Activated T-helper 1 cell treated with anti-CD3 and anti-CD28 coated beads, Interleukin-2, amount 50 U/mL, for 16 hours (primary cell): ENCODE measurements at regions not wholly inside any gene's neighbourhood (a gene's known extent, or its start where the extent isn't known, plus 50 kb on each side); places are given as distances from the start of the nearest gene placed in this dataset.

Experiments
- DNase-seq, 2 donors: peaks; one replicate each; pipeline ENCODE4 v3.0.0-alpha.2; 2020; ENCODE audit warnings: low read depth in 1 of 2, low spot score in 1 of 2

DNA sequence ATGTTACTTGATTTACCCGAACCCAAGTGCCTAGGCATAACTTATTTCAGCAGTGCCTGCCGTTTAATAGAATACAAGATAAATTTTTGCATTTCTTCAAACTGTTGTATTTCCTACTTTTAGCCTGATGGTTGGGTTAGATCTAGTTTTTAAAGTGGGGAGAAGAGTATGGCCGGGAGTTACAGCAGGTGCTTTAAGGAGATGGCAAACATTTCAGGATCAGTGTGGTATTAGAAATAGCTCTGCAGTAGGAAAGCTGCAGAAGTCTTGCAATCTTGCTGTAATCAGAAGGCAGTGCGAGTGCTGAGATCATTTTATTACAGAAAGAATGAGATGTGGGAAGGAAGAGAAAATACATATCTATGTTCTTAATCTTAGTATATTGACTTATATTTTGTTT is 977.8 kb upstream of the TENM3 start:
- DNase-seq = no peak

DNA sequence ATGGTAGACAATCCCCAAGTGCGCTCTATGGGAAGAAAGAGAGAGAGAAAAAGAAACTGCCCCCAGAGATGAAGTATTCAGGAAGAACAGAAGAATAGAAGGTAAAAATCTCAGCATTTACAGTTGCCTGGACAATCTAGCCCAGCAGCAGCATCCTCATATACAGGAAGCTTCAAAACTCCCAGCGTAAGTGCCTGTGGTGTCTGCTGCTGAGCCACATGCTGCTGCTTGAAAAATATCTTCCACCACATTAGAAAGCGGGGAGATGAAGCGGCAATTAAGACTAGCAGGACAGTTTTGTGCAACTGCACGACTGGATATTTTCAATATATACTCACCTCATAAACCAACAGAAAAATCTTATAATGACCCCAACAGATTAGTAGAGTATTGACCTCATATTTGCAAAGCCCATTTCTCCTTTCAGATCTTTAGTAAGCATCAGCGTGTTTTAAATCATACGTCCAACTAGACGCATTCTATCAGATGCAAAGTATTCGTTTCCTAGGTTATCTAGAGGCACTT is 972.0 kb upstream of the TENM3 start:
- no peak for DNase-seq

DNA sequence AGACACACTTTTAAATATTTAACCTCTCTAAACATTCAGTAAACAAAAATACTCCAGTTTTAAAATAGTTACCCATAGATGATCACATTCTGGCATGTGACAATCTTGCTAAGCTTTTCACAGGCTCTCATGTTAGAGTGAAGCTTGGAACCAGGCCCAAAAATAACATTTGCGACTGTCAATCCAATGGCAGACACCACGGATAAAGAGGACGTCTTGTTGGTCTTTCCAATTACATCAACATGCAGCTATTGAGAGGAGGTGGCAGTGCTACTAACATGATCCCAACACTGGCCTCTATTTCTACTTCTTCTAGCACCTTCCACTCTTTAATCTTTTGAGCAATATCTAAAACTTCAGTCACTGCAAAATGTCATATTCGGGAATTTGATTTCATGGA is 970.8 kb upstream of the TENM3 start:
- DNase-seq = no peak

DNA sequence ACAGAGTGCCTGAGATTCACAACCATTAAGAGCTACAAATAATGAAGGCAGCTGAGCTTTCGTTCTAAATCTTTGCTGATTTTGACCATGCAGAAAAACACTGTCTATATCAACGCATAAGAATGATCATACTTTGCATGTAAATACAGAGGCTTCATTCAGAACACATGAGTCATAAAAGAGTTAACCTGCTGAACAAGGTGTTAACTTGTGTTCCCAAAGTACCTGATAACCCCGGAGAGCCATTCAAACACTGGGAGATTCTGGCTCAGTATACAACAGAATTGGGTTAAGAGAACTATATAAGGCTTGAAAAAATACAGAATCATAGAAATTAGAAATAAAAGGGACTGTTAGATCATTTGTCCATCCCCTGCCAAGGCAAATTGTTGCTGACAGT is 964.3 kb upstream of the TENM3 start:
- DNase-seq = no peak

DNA sequence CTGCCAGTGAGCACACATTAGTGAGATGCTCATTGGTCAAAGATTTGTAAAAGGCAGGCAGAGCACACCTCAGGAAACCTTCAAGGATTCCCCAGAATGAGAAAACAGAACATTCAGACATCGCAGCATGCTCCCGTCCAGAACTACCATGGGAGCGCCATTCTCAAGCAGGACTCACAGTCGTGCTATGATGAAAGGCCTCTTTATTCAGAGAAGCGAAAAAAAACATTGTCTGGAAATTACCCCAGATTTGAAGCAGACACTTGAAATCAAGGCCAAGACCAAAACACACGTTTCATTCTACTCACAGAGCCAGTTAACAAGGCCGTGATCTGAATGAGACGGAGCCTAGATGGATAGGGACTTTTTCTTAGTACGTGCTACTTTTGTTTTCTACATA is 961.8 kb upstream of the TENM3 start:
- DNase-seq = no peak

DNA sequence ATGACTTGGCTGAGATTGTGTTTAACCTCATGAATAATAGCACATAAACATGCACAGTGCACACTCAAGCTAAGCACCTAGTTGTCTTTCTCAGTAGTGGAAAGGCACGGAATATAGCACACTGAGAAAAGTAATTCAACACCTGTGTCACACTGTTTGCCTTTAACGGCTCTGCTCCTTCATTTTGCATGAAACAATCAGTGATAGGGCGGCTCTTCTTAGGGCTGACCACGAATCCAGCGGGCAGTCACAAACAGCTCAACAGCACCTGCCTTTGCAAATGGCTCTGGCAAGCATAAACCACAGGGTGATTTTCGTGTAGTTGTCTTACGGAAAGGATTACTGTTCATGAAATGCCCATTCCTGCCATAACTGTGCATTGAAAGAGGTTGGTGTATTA is 954.0 kb upstream of the TENM3 start:
- DNase-seq = no peak

DNA sequence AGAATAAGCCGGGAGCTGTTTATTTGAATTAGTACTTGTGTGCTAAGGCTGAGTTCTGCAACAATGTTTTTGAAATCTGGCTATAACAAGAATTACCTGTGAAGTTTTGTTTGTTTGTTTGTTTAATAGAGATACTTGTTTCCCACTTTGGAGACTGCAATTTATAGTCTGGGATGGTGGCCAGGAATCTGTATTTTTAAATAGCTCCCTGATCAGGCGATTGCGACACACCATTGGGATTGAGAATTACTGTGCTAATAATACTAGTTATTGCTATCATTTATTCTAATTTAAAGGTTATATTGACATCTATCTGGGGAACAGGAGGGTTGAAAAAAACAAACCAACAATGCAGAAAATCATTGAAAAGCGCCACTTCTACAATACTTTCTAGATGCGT is 951.6 kb upstream of the TENM3 start:
- DNase-seq = no peak

DNA sequence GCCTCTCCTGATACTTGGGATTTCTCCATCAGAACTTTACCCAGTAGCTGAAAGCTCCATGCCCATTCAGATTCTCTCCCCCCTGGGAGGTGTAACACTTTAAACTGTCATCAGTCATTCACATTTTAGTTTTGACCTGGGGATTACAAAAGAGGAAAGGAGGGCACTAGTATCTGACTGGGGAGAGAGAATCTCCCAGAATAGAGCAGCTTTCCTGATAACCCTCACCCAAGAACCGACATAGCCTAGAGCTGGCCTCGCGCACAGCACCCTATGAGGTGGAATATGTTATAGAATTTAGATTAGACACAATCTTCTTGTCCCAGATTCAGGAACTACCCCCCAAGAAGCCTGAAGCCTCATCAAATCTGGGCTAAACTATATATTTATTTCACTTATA is 950.2 kb upstream of the TENM3 start:
- DNase-seq = no peak

DNA sequence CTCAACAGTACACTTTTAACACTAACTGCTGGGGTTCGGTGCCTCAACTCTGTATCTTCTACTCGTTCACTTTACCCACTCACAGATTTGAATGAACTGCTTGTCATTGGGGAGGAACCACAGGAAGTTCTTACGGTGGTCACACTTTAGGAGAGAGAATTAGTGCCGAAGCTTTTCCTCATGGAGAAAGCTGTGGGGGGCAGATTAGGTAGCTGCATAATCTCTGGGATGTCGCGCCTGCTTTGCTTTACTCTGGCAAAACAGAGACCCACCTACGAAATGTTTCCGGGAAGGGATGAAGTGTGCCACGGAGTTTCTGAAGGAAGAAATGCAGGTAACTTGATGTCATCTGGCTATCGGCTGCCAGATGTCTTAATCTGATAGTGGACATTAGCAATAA is 949.7 kb upstream of the TENM3 start:
- no peak for DNase-seq

DNA sequence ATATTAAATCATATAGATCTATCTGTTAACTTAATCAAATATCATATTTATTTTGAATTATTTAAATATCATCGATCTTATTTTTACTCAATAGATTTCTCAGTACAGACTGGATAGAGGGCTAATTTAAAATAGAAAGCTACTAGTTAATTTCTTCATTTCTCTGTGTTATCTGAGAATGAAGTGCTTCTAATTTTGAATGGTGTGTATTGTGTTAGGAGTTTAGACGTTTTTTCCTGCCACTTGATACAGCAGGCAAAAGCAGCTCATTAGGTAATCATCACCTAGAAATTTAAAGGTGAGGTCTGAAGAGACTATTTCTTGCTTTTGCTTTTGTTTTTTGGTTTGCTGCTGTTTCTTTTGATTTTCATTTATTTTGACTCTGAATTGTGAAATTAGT is 948.8 kb upstream of the TENM3 start:
- no peak for DNase-seq

DNA sequence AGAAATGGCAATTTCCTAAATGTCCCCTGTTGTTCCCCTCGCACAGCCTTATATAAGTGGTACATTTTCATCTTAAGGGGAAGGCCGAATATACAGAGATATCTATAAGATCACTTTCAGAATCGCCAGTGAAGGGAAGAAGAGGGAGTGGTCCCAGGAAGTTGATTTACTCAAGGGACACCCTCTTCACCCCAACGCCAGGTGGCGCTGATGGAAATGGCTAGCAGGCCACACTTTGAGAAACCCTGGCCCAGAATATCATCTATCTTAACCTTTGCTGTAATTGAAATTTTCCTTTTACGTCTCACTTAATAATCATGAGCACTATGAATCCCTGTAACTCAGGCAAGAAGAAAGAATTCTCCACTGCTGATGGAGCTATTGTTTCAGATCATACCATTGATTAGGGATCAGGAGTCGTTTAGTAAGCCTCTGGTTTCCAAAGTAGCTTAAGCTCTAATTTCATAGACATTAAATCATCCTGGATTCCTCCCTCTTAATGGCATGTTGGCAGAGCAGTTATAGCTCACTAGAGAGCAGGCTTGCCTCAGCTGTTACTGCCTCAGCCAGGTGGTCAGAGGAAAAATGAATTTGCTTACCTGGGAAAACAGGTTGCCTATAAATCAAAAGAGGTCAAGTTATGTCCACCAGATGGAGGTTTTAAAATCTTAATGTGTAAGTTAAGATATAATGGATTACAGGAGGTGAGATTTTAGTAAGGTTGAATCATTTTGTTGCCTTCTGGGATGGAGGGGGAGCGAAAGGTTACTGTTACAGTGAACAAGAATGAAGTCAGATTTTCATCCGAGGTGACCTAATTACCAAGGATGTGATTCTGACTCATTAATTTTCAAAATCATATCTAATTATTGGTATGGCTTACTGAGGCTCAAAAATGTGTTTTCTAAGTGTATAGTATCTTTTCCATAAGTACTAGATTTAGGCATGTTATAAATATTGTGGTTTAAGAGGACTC is 941.2 kb upstream of the TENM3 start:
- no peak for DNase-seq

DNA sequence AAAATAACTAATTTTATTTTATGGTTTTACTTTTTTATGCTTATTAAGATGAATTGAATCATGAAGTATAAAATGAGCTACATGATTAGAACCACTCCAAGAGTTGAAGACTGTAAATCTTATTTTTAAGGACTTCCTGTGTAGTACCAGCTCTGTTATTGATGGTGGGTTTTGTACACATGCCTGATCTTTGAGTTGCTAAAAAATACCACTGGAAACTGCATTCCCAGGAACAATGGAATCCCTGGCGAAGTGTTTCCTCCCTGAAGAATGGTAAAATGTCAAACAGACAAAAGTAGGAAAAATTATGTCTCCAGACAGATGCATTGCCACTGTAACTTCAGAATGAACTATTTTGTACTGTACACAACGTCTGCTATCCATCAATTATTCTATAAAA is 935.4 kb upstream of the TENM3 start:
- DNase-seq = no peak

DNA sequence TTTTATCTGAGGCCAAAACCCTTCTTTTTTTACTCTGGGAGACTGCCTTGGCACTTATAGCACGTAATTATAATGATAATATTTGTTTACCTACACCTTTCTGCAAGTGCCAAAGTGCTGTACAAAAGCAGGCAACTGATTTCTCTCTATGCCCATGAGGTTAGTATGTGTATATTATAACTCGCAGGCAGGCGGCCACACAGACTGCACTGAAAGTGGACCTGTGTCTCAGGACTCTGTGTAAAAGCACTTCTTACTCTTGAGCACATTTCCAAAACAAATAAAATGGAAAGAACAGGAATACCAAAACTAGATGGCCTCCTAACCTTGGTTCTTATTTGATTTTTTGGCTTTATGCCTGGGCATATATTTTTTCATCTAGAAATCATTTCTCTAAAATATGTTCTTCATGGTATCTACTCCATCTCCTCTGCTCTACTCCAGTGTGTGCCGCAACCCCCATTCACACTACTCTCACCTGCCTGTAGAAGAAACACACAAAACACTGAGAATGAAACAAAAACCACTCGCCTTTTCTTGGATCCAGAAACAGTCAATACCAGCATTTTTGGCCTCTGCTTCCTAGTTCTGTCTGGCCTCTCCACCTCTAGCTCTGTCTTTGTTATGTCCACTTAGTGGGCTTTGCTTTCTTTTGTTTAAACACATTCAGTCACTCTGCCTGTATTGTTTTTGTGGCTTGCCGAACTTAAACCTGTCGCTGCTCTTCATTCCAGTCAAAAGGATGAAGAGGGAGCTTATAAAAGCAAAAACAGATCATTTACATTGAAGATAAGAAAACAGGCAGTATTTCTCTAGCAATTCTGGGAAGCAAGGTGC is 934.5 kb upstream of the TENM3 start:
- no peak for DNase-seq

DNA sequence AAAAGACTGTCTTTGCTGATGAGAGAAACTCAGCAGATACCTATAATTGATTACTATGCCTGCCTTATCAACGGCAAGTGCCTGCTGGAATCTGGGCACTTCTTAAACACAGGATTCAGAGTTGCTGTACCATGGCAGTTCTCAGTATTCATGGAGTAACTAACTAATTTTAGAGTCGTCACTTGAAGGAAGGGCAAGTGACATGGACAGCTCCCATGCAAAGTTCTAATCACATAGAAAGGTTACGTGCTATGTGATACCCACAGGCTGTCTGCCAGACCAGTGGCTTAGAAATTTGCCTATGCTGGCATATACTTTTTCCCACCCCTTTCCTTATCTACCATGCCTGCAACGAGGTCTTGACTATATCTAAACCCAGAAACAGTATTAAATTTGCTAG is 931.1 kb upstream of the TENM3 start:
- DNase-seq = no peak

DNA sequence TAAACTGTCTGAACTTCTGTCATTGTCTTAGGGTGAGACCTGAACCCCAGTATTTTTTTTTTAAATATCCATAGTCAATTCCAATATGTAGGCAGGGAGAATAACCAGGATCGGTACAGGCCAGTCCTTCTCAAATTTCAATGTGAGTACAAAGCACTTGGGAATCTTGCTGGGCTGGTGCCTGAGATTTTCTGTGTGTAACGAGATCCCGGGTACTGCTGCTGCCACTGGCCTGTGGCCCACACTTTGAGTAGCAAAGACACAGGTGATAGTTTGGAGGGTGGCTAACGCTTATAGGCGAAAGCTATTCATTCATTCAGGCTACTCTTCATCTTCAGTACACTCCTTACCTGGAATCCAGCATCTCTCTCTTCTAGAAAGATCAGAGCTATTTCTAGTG is 923.6 kb upstream of the TENM3 start:
- DNase-seq = no peak

DNA sequence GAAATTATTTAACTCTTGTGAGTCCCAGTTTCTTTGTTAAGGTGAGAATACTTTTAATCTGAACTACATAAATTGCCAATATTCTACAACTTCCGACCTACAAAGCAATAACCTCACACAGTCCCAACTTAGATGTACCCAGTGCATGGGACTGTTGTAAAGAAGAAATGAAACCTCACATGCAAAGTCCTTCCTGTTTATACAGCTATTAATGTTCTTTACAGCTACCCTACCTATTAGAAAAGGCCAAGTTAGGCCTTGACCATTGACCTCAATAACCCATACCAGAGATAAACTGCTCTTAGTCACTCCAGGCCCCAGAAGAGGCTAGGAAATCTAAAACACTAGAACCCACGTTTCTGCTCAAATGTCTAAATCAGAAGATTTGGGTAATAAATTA is 920.1 kb upstream of the TENM3 start:
- no peak for DNase-seq

DNA sequence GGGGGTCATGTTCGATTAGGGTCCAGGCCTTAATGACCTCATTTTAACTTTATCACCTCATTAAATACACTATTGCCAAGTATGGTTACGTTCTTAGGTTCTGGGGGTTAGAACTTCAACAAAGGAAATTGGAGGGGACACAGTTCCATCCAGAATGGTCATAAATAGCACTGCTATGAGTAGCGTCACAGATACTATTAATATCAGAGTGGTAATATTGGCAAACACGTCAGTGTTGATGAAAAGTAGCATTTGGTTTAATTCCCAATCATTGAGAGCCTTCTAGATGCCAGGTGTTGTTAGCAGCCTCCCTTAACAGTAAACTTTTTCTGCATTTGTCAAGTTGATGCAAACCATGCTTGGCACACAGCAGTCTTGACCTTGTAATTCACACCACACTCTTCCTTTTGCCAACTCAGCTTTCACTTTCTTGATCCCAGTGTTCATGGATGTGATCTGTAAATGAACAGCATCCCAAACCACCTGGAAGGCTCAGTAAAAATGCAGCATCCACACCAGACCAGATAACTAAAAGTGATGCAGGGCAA is 912.5 kb upstream of the TENM3 start:
- no peak for DNase-seq

DNA sequence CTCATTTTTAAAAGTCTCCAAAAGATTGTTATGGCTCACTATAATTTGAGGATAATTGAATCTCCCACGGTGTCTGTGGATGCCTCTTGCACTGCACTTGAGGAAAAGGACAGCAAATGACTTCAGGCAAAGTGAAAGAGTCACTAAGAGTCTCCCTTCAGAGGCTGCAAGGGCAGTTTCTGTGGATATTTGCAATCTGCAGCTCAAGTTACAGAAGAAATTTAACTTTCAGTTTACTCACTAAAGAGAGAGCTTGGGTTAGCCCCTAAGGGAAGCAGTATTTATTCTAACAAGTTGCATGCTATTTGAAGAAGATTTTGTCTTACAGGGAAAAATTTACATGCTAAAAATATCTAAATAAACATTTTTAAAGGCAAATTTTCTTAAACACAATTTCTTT is 912.0 kb upstream of the TENM3 start:
- no peak for DNase-seq

DNA sequence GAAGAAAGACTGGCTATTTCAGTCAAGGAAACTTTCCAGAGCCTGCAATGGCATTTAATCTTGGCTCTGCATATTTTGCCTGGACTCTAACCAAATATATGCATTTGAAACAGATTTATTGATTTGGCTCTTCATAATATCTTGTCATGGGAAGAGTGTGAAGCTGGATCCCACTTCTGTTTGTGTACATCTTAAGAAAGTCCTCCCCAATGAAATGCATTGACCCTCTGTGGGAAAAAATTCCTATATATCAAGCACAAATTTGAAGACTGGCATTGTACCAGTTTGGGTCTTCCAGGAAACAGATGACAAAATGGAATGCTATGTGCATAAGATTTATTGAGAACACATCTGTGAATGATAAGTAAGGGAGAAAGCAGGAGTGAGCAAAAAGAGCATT is 897.3 kb upstream of the TENM3 start:
- DNase-seq = no peak

DNA sequence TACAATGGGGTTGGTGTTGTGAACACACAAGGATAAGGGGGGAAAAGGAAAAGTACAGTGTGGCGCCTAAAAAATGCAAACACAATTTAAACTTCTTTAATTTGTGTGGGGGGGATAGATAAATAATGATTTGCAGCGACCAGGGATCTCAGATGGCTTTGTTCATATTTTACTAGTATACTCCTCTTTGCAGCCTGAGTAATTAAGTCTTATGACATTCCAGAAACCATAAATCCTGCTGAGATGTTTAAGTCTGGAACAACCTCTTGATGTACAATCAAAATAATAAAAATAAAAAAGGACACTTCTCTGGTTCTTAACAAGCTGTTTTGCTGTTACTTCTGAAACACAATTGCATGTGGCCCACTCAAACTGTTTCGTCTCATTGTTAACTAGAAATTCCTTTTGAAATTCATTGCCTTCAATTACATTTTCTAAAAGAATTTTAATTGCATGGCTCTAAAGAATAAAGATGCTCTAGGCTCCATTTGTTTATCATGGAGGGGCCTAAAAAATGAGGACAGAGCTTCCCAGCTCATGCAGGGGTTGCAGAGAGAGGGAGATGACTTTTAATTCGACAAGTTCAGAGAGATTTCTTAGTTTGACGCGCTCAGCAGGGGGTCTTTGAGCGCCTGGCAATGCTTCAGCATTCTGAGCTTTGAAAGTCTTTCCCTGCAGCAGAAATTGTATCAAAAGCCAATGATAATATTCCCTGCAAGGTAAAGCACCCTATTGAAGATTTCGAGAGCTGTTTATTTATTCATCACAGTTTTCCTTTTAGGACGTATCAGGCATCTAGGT is 892.4 kb upstream of the TENM3 start:
- no peak for DNase-seq

DNA sequence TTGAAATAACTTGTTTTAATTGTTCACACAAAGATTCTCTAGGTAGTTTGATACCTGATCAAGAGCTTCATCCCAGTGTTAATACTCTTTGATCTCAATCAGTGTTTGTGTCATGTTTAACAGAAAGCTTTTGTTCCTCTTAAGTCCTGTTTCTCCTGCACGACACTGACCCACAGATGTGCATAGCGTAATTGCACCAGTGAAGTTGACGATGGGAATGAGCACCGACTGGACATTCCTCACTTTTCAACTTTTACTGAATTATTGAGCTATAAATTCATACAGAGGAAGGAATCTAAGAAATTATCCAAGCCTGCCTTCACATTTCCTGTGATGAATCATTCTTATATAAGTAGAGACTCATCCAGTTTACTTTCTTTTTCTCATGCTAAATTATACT is 878.7 kb upstream of the TENM3 start:
- no peak for DNase-seq
